OCI-LY1 (cell line): ENCODE measurements at regions not wholly inside any gene's neighbourhood (a gene's known extent, or its start where the extent isn't known, plus 50 kb on each side); places are given as distances from the start of the nearest gene placed in this dataset.
"Not testable (repeated sequence)": the region's sequence is repeated elsewhere in the genome, so short reads cannot be mapped to it uniquely, and the experiment has no call there.

Source experiments
- H2AFZ ChIP-seq: fragments of 200-600 bp; sonication (generic), shearing (Covaris generic); 2 replicates; pipeline ENCODE4 v1.6.0; 2014; ENCODE audit warnings: antibody characterized with exemption, mild to moderate bottlenecking, low read length
- H3F3A ChIP-seq: fragments of 200-600 bp; sonication (generic), shearing (Covaris generic); 2 replicates; pipeline ENCODE4 v1.6.0; 2014; ENCODE audit warnings: mild to moderate bottlenecking, antibody characterized with exemption, low read length, moderate library complexity; ENCODE audit not compliant: insufficient read depth
- H3K27ac ChIP-seq: fragments of 200-600 bp; sonication (generic); 2 replicates; pipeline ENCODE4 v1.5.1; 2014; ENCODE audit warnings: low read length, mixed run types, mild to moderate bottlenecking, low read depth; ENCODE audit not compliant: poor library complexity, severe bottlenecking
- H3K27me3 ChIP-seq: fragments of 200-600 bp; sonication (generic); 2 replicates; pipeline ENCODE4 v1.6.0; 2014; ENCODE audit warnings: antibody characterized with exemption, mild to moderate bottlenecking, low read length, moderate library complexity; ENCODE audit not compliant: insufficient read depth
- H3K36me3 ChIP-seq: fragments of 200-600 bp; sonication (generic); 2 replicates; pipeline ENCODE4 v1.6.1; 2014; ENCODE audit warnings: mild to moderate bottlenecking, antibody characterized with exemption, low read length, moderate library complexity, mixed read lengths; ENCODE audit not compliant: insufficient read depth
- H3K4me1 ChIP-seq: fragments of 200-600 bp; sonication (generic); 2 replicates; pipeline ENCODE4 v1.5.1; 2014; ENCODE audit warnings: mild to moderate bottlenecking, low read length, moderate library complexity; ENCODE audit not compliant: insufficient read depth, severe bottlenecking
- H3K4me2 ChIP-seq: fragments of 200-600 bp; sonication (generic), shearing (Covaris generic); 2 replicates; pipeline ENCODE4 v1.6.1; 2014; ENCODE audit warnings: low read length
- H3K4me3 ChIP-seq: fragments of 200-600 bp; sonication (generic); 2 replicates; pipeline ENCODE4 v1.5.1; 2014; ENCODE audit warnings: low read length, low read depth, mild to moderate bottlenecking, mixed read lengths; ENCODE audit not compliant: poor library complexity, severe bottlenecking
- H3K79me2 ChIP-seq: fragments of 200-600 bp; shearing (Covaris generic); 2 replicates; pipeline ENCODE4 v1.6.1; 2016; ENCODE audit warnings: mixed run types, low read length, mixed read lengths; ENCODE audit not compliant: insufficient read depth
- H3K9ac ChIP-seq: fragments of 200-600 bp; sonication (generic), shearing (Covaris generic); 2 replicates; pipeline ENCODE4 v1.6.1; 2014; ENCODE audit warnings: mild to moderate bottlenecking, low read length, mixed read lengths
- H3K9me2 ChIP-seq: fragments of 200-600 bp; sonication (generic), shearing (Covaris generic); 2 replicates; pipeline ENCODE4 v1.6.1; 2014; ENCODE audit warnings: low read depth, mild to moderate bottlenecking, low read length, mixed read lengths
- H3K9me3 ChIP-seq: fragments of 200-600 bp; shearing (Covaris generic); 2 replicates; pipeline ENCODE4 v1.6.1; 2014; ENCODE audit warnings: low read length, mixed read lengths
- H4K20me1 ChIP-seq: fragments of 200-600 bp; sonication (generic), shearing (Covaris generic); 2 replicates; pipeline ENCODE4 v1.6.0; 2016; ENCODE audit warnings: mild to moderate bottlenecking, low read length; ENCODE audit not compliant: insufficient read depth
- CTCF ChIP-seq: fragments of 200-600 bp; sonication (generic), shearing (Covaris generic); IDR thresholded peaks from 2 replicates; pipeline ENCODE4 v1.5.1; 2017; ENCODE audit warnings: mild to moderate bottlenecking, antibody characterized with exemption, low read length, moderate library complexity, mixed read lengths
- EZH2 ChIP-seq: fragments of 200-600 bp; sonication (generic), shearing (Covaris generic); IDR thresholded peaks from 2 replicates; pipeline ENCODE4 v1.8.0; 2017; ENCODE audit warnings: borderline replicate concordance, mixed run types, mild to moderate bottlenecking, antibody characterized with exemption, low read length, moderate library complexity, mixed read lengths

DNA sequence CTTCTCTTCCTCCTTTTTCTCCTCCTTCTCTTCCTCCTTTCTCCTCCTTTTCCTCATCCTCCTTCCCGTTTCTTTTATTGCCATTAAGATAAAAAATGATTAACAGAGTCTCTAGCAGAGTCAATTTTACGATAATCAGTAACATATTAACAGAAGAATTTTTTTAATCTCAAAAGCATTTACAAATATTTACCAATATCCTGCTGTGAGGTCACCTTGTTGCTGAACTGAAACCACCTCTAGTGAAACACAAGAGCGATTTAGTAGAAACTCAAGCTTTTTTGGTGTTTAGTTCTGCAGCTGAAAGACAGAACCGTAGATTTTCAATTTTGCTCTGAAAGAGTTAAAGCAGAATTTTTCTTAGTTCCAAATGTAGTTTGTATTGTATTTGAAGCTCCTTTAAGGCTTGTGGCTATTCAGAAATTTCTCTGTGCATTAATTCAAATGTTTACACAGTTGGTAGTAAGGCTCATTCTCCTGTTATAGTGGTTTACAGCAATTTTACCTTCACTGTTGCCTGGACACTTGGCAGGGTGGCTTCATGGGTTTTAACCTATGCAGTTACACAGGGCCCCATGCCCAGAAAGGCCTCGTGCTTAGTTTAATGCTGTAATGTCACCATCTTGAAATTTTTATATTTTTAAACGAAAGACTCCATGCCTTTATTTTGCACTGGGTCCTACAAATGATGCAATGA, 1106.6 kb upstream of the FAM98A start:
- H3K36me3 ChIP-seq: no peaks in the 10 kb centered on the region
- no peaks in the 10 kb centered on the region for H3K27me3 ChIP-seq
- H3K4me1 ChIP-seq: no peaks in the 10 kb centered on the region
- no peak overlapping the region for H2AFZ ChIP-seq
- H3K27ac ChIP-seq: no peak overlapping the region
- H3K4me3 ChIP-seq: no peak overlapping the region
- no peak for TF ChIP-seq CTCF
- no peak for TF ChIP-seq EZH2
- no peak overlapping the region for H3K9ac ChIP-seq
- H3F3A ChIP-seq: no peaks in the 10 kb centered on the region
- no peaks in the 10 kb centered on the region for H3K9me2 ChIP-seq
- no peaks in the 10 kb centered on the region for H3K9me3 ChIP-seq
- no peak overlapping the region for H3K4me2 ChIP-seq
- H3K79me2 ChIP-seq: no peaks in the 10 kb centered on the region
- no peaks in the 10 kb centered on the region for H4K20me1 ChIP-seq

DNA sequence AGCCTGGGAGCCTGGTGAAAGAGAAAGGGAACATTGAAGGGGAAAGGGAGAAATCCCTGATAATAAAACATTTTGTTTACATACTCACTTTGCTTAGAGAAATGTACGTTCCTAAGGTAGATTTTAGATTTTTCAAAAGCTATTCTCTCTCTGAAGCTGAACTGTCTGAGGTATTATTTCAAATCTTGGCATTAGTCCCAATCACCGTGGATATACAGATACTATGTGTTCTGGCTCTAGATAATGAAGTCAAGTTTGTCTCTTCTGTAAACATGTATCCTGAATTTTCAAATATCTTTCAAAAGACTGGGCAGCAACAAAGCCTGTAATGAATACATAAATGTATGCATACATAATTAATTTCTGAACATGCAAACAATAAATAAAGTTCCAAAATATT, 1104.2 kb upstream of the FAM98A start:
- H3F3A ChIP-seq: no peaks in the 10 kb centered on the region
- H3K9me2 ChIP-seq: no peaks in the 10 kb centered on the region
- H3K9me3 ChIP-seq: no peaks in the 10 kb centered on the region
- H3K4me2 ChIP-seq: no peak overlapping the region
- H3K9ac ChIP-seq: no peak overlapping the region
- H3K27ac ChIP-seq: no peak overlapping the region
- H3K4me1 ChIP-seq: no peaks in the 10 kb centered on the region
- no peaks in the 10 kb centered on the region for H3K36me3 ChIP-seq
- H3K79me2 ChIP-seq: no peaks in the 10 kb centered on the region
- H3K27me3 ChIP-seq: no peaks in the 10 kb centered on the region
- TF ChIP-seq EZH2 (no peak), CTCF (no peak)
- no peaks in the 10 kb centered on the region for H4K20me1 ChIP-seq
- H2AFZ ChIP-seq: no peak overlapping the region
- H3K4me3 ChIP-seq: no peak overlapping the region

- H3K27me3 ChIP-seq, H2AFZ ChIP-seq, H3K4me3 ChIP-seq, H3K9ac ChIP-seq, H3K79me2 ChIP-seq, H3K9me3 ChIP-seq, H3K4me1 ChIP-seq, H3K9me2 ChIP-seq, H3K4me2 ChIP-seq, H4K20me1 ChIP-seq, H3K36me3 ChIP-seq, H3F3A ChIP-seq, H3K27ac ChIP-seq: not testable (repeated sequence)
These were observed 1103.3 kb upstream of the FAM98A start for GRCh38 chr2:34702391-34702790.

GRCh38 chr2:34677591-34677990, 1078.5 kb upstream of the FAM98A start:
- not testable (repeated sequence) for H4K20me1 ChIP-seq, H3K27ac ChIP-seq, H3K4me3 ChIP-seq, H3K9me2 ChIP-seq, H3K27me3 ChIP-seq, H3K36me3 ChIP-seq, H3F3A ChIP-seq, H3K9me3 ChIP-seq, H3K4me2 ChIP-seq, H3K79me2 ChIP-seq, H3K9ac ChIP-seq, H2AFZ ChIP-seq, H3K4me1 ChIP-seq

DNA sequence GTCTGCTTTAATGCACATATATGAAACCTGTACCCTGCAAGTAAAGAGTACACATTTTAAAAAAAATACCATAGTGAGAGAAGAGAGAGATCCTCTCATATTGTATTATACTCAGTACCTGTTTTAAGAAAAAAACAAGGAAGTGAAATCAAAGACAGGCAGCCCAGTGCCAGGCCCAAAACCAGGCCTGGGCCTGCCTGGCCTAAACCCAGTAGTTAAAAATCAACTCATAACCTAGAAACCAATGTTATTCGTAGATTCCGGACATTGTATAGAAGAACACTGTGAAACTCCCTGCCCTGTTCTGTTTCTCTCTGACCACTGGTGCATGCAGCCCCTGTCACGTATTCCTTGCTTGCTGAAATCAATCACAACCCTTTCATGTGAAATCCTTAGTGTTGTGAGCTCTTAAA, 1078.0 kb upstream of the FAM98A start:
- H3K4me3 ChIP-seq, H3K9ac ChIP-seq, H3K9me2 ChIP-seq, H3K27me3 ChIP-seq, H3K79me2 ChIP-seq, H3K9me3 ChIP-seq, H3K4me1 ChIP-seq, H3K36me3 ChIP-seq, H3K27ac ChIP-seq, H3F3A ChIP-seq, H3K4me2 ChIP-seq, H4K20me1 ChIP-seq, H2AFZ ChIP-seq: not testable (repeated sequence)
